Panc1 (cell line): ENCODE measurements at regions not wholly inside any gene's neighbourhood (a gene's known extent, or its start where the extent isn't known, plus 50 kb on each side); places are given as distances from the start of the nearest gene placed in this dataset.

Experiments
- ATAC-seq: fragments of 200-7000 bp; cut with Tn5 transposase; 2 replicates; pipeline ENCODE4 v1.9.1; 2020; ENCODE audit warnings: mild to moderate bottlenecking, moderate library complexity
- BruUV-seq: library from RNA; stranded (reverse); fragments of 400-500 nt; replicated peaks from 2 replicates; lab custom pipeline; 2021; lab: Mats Ljungman, UMichigan
- CTCF ChIA-PET: fragments of 300-600 bp; sonication (Branson Sonifier 250); formaldehyde crosslinking; loops from one replicate; lab custom pipeline; 2022; ENCODE audit warnings: antibody characterized with exemption; lab: Charles Lee
- POLR2A ChIA-PET: fragments of 300-600 bp; sonication (Branson Sonifier 250); formaldehyde crosslinking; loops from one replicate; lab custom pipeline; 2022; ENCODE audit warnings: antibody characterized with exemption; lab: Charles Lee
- DNase-seq: peaks from one replicate; pipeline ENCODE4 v3.0.0-alpha.2; 2010; ENCODE audit warnings: low read depth, low spot score
- H3K27ac ChIP-seq: 2 replicates; pipeline ENCODE4 v1.5.1; 2011; ENCODE audit warnings: mild to moderate bottlenecking, low read length, inconsistent platforms
- H3K27me3 ChIP-seq: fragments of 200-500 bp; sonication (Bioruptor generic); 2 replicates; pipeline ENCODE4 v1.6.0; 2014; ENCODE audit warnings: low read length, inconsistent platforms; ENCODE audit not compliant: control insufficient read depth, insufficient read depth
- H3K36me3 ChIP-seq: fragments of 200-500 bp; sonication (Bioruptor generic); 2 replicates; pipeline ENCODE4 v1.5.1; 2014; ENCODE audit warnings: inconsistent platforms, mild to moderate bottlenecking, low read length, moderate library complexity; ENCODE audit not compliant: control insufficient read depth, insufficient read depth
- H3K4me1 ChIP-seq: 2 replicates; pipeline ENCODE4 v1.5.1; 2011; ENCODE audit warnings: inconsistent platforms, mild to moderate bottlenecking, low read length, moderate library complexity; ENCODE audit not compliant: control insufficient read depth, insufficient read depth
- H3K4me3 ChIP-seq, 2 experiments: 2 replicates each; pipeline ENCODE4 v1.5.1; 2011 to 2012; ENCODE audit warnings: low read depth in 2 of 2, low read length in 2 of 2, mild to moderate bottlenecking in 2 of 2, inconsistent platforms in 1 of 2, moderate library complexity in 1 of 2
- H3K9me3 ChIP-seq: fragments of 200-500 bp; sonication (Bioruptor generic); 2 replicates; pipeline ENCODE4 v1.5.1; 2014; ENCODE audit warnings: low read depth, mild to moderate bottlenecking, inconsistent platforms, low read length, moderate library complexity; ENCODE audit not compliant: control insufficient read depth, insufficient read depth
- CTCF ChIP-seq: fragments of 450-650 bp; IDR thresholded peaks from 2 replicates; pipeline ENCODE4 v1.5.1; 2017; ENCODE audit warnings: mild to moderate bottlenecking
- POLR2AphosphoS5 ChIP-seq: IDR thresholded peaks from 2 replicates; pipeline ENCODE4 v1.6.1; 2012; ENCODE audit warnings: mild to moderate bottlenecking, low read depth, low read length, moderate library complexity
- REST ChIP-seq, 2 experiments: IDR thresholded peaks; 2 replicates each; pipeline ENCODE4 v1.6.1; 2011 to 2012; ENCODE audit warnings: low read depth in 2 of 2, control low read depth in 1 of 2, low read length in 1 of 2, mild to moderate bottlenecking in 1 of 2, moderate library complexity in 1 of 2; ENCODE audit not compliant: insufficient read depth in 1 of 2
- SIN3A ChIP-seq: IDR thresholded peaks from 2 replicates; pipeline ENCODE4 v1.6.1; 2012; ENCODE audit warnings: low read depth, mild to moderate bottlenecking, low read length, moderate library complexity, borderline replicate concordance; ENCODE audit not compliant: insufficient read depth
- TCF7L2 ChIP-seq: IDR thresholded peaks from 2 replicates; pipeline ENCODE4 v1.6.1; 2011; ENCODE audit warnings: mild to moderate bottlenecking, low read depth, low read length, inconsistent platforms
- in situ Hi-C: cut with HindIII; loops from 2 replicates; pipeline ENCODE4 v1.10.0; 2016; ENCODE audit warnings: low sequenced_read_pairs, low pct_unique_long_range_greater_than_20kb
- intact Hi-C: fragments of 100-400 bp; cut with micrococcal nuclease; formaldehyde crosslinking; loops from one replicate; pipeline ENCODE4 v1.10.0; 2022; ENCODE audit not compliant: unreplicated experiment

DNA sequence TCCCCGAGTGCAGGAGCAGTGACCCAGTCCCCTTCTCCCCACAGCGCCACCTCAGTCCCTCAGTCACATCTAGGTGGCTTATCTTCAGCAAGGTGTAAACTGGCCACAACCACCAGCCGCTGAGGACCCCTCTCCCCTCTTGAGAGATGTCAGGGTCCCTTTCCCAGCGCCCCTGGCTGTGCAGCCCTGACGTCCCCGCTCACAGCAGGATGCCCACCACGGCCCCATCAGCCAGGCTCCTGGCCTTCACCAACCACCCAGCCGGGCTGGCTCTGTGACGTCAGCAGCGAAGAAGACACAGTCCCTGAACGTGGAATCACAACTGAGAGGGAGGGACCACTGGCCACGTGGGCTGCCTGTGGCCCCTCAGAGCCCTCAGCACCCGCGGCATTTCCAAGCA is 249.4 kb downstream of the NPHP4 start:
- DNase-seq (no peak), ATAC-seq (no peak)
- ChIA-PET CTCF (no interaction called here), POLR2A (no interaction called here)
- no TSS peak for BruUV-seq
- peaks cover 2% of the 10 kb centered on the region; the same call in 1 of the 2 replicates for H3K4me1 ChIP-seq
- H3K9me3 ChIP-seq: no peaks in the 10 kb centered on the region
- intact Hi-C loops: no loop called here
- H3K36me3 ChIP-seq: no peaks in the 10 kb centered on the region
- in situ Hi-C loops: no loop called here
- no peak overlapping the region for H3K4me3 ChIP-seq
- H3K27me3 ChIP-seq: peaks cover 12% of the 10 kb centered on the region; the same call in 1 of the 2 replicates
- H3K27ac ChIP-seq: no peak overlapping the region
- TF ChIP-seq CTCF (no peak), SIN3A (no peak), REST (IDR thresholded peaks at IDR 0.05; ENCODE audit: insufficient read depth in 1 of 2, low read depth in 2 of 2, low read length in 1 of 2) (no peak), TCF7L2 (no peak), POLR2AphosphoS5 (no peak)

DNA sequence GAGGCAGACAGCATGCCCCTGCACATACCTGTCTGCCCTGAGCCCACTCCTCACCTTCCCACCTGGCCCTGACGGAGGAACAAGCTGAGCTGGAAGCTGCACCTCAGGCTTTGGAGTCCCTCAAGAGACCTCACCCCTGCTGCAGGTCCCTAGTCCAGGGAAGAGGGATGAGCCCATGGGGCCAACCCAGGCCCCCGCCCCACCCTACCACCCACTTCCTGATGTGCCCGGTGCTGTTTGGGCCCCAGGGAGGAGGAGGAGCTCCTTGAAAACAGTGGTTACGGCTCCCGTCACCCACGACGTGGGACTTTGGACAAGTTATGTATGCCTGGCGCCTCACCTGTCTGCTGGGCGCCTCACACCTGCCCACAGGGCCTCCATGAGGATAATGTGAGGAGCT is 250.2 kb downstream of the NPHP4 start:
- no peak overlapping the region for H3K4me3 ChIP-seq
- ATAC-seq: no peak
- in situ Hi-C loops (no loop called here), intact Hi-C loops (no loop called here)
- no TSS peak for BruUV-seq
- no peak for DNase-seq
- H3K27me3 ChIP-seq: peaks cover 12% of the 10 kb centered on the region; the same call in 1 of the 2 replicates
- H3K4me1 ChIP-seq: peaks cover 2% of the 10 kb centered on the region; the same call in 1 of the 2 replicates
- H3K27ac ChIP-seq: no peak overlapping the region
- H3K36me3 ChIP-seq: no peaks in the 10 kb centered on the region
- CTCF ChIA-PET: interaction anchor here (0.6 to 1.1 kb wide), 2 partner anchors 104 to 154 kb away, joined by 3 to 4 read pairs; no protein-coding TSS in a partner anchor
- POLR2A ChIA-PET: no interaction called here
- no peaks in the 10 kb centered on the region for H3K9me3 ChIP-seq
- no peak for TF ChIP-seq SIN3A
- no peak for TF ChIP-seq POLR2AphosphoS5
- no peak for TF ChIP-seq REST (IDR thresholded peaks at IDR 0.05; ENCODE audit: insufficient read depth in 1 of 2, low read depth in 2 of 2, low read length in 1 of 2)
- TF ChIP-seq CTCF: no peak
